ENCODE measurements at regions not wholly inside any gene's neighbourhood (a gene's known extent, or its start where the extent isn't known, plus 50 kb on each side); places are given as distances from the start of the nearest gene placed in this dataset.
"Not testable (repeated sequence)": the region's sequence is repeated elsewhere in the genome, so short reads cannot be mapped to it uniquely, and the experiment has no call there.

DNA sequence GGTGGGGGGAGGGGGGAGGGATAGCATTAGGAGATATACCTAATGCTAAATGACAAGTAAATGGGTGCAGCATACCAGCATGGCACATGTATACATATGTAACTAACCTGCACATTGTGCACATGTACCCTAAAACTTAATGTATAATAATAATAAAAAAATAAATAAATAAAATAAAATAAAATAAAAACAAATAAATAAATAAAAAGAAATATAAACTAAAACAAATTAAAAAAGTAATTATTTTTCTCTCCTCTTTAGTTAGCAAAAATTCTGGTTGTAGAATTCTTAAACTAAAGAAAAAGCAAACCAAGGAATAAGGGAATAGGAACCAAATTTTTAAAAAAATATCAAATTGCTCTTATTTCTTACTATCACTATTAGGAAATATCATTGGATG is 267.3 kb downstream of the CCER1 start:
- not testable (repeated sequence) for H3K4me1 Mint-ChIP-seq, H3K4me3 Mint-ChIP-seq, H3K36me3 Mint-ChIP-seq, H3K27ac Mint-ChIP-seq, H3K27me3 Mint-ChIP-seq, H3K9me3 Mint-ChIP-seq

DNA sequence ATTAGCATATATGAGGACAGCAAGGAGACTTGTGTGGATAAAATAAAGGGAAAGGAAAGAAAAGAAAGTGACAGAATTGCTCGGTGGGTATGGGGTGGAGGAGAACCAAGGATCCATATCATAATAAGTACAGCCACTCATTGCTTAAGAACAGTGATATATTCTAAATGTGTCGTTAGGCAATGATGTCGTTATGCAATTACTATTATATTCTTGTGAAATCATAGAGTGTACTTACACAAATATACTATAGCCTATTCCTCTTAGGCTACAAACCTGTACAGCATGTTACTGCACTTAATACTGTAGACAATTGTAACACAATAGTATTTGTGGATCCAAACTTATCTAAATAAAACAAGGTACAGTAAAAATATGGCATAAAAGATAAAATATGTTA is 271.1 kb downstream of the CCER1 start:
- no peaks in the 10 kb centered on the region for H3K36me3 Mint-ChIP-seq
- no peaks in the 10 kb centered on the region for H3K27me3 Mint-ChIP-seq
- H3K9me3 Mint-ChIP-seq = peaks cover 0 to 5% (median 1%) of the 10 kb centered on the region in 3 donors
- H3K4me1 Mint-ChIP-seq = no peaks in the 10 kb centered on the region
- no peak overlapping the region for H3K4me3 Mint-ChIP-seq
- no peak overlapping the region for H3K27ac Mint-ChIP-seq

DNA sequence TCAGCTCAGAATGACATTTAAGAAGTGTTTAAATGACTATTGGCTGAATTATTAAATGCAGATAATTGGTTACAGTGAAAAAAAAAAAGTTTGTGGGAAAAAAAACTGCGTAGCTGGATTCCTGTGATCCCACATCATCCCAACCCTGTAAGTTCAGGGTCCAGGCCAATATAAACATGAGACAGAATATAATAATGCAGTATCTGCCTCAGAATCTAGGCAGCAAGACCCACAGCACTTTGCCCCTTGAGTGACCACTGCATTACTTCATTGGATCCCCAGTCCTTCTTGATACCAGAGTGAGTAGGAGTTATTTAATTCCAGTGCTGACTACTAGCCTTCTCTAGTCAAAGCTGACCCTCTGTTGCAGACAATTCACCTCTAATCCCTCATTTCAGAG is 272.6 kb downstream of the CCER1 start:
- no peaks in the 10 kb centered on the region for H3K4me1 Mint-ChIP-seq
- H3K4me3 Mint-ChIP-seq = no peak overlapping the region
- no peak overlapping the region for H3K27ac Mint-ChIP-seq
- H3K27me3 Mint-ChIP-seq = no peaks in the 10 kb centered on the region
- H3K9me3 Mint-ChIP-seq = peaks cover 0 to 5% (median 1%) of the 10 kb centered on the region in 3 donors
- no peaks in the 10 kb centered on the region for H3K36me3 Mint-ChIP-seq

DNA sequence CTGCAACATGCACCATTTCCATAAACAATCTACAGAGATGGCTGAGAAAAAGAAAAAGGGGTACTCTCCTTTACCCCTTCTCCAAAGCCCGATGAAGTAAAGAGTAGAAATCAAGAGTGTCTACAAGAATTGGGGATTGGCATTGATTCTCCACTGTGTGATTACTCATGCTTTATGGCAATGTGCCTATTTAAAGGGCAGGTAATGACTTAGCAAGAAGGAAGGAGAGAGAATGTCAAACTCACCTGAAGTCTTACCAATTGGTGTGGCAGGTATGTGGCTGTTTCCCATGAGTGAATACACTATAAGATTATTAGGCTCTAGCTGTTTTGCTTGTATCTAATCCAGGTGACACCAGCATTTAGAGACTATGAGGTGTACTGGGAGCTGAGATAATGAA is 275.3 kb downstream of the CCER1 start:
- Mint-ChIP-seq H3K9me3 (peaks cover 0 to 1% (median 0%) of the 10 kb centered on the region in 3 donors), H3K27ac (no peak overlapping the region), H3K27me3 (no peaks in the 10 kb centered on the region), H3K36me3 (no peaks in the 10 kb centered on the region), H3K4me1 (no peaks in the 10 kb centered on the region), H3K4me3 (no peak overlapping the region)

DNA sequence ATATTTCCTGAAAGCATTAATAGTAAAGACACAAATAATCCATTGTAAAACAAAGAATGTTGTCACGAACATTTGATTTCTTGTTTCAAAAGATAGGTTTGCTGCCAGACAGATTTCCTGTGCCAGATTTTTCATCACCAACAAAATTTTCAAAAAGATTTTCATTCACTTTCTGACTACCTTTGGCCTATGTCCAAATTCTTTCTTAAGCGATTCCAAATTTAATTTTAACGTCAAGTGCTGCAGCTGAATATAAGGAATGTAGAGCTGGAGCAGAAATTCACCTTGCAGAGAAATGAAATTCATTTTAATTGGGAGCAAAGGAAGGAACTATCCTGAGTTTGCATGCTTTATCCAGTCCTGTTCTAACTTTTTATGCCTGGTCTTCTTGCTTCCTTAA is 277.4 kb downstream of the CCER1 start:
- Mint-ChIP-seq H3K27ac (no peak overlapping the region), H3K27me3 (peaks cover 2% of the 10 kb centered on the region), H3K9me3 (no peaks in the 10 kb centered on the region), H3K4me3 (no peak overlapping the region), H3K36me3 (no peaks in the 10 kb centered on the region), H3K4me1 (no peaks in the 10 kb centered on the region)

DNA sequence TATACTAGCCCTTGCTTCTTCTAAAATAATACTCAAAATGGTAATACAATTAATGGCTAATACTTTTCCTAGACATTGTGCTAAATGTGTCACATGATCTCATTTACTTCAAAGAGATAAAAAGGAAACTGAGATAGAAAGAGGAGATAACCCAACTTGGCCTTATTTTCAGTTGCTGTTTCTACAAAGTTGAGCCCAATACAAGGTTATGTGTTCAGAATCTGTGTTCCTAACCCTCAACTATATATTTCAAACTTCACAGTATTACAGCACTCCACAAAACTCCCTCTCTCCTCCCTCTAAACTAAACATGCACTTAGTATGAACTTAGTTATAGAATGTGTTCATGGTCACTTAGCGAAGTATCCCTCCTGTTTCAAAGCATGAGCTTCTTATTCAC is 277.9 kb downstream of the CCER1 start:
- H3K36me3 Mint-ChIP-seq = no peaks in the 10 kb centered on the region
- H3K27me3 Mint-ChIP-seq = peaks cover 2% of the 10 kb centered on the region
- no peak overlapping the region for H3K4me3 Mint-ChIP-seq
- no peaks in the 10 kb centered on the region for H3K4me1 Mint-ChIP-seq
- H3K27ac Mint-ChIP-seq = no peak overlapping the region
- no peaks in the 10 kb centered on the region for H3K9me3 Mint-ChIP-seq

DNA sequence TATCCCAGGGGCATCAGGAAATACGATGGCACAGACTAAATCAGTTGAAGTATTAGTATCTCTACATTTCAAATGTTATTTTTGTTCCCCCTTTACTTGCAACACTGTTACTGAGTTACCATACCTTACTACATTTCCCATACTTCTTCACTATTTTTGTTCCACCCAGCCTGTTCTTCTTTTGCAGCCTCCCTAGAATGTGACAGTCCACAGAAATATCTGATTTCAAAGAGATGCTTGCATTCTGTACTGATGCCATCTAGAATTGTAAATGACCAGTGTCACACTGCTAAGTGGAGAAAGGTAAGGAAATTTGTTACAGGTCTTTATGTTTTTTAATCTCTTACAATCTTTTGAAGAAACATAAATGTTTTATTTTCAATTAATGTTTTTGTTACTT is 279.9 kb downstream of the CCER1 start:
- Mint-ChIP-seq H3K4me1 (no peaks in the 10 kb centered on the region), H3K4me3 (no peak overlapping the region), H3K27me3 (peaks cover 2% of the 10 kb centered on the region), H3K9me3 (no peaks in the 10 kb centered on the region), H3K36me3 (no peaks in the 10 kb centered on the region), H3K27ac (no peak overlapping the region)

DNA sequence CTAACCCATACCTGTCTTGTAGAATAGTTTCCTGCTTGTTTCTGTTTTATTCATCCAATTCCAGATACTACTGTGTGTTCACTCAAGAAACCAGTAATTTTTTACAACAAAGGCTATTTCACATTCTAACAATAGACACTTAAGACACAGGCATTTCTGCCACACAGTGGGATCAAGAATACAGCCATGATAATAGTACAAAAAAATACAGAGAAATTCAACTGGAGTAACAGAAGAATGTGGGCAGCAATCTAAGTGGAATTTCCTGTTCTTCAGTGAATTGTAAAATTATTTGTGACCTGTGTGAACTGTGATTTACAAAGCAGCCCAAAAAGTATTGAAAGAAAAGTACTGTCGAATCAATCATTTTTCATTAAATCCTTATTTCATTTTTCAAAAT is 282.9 kb downstream of the CCER1 start:
- Mint-ChIP-seq H3K4me3 (no peak overlapping the region), H3K27ac (no peak overlapping the region), H3K36me3 (no peaks in the 10 kb centered on the region), H3K27me3 (peaks cover 2% of the 10 kb centered on the region), H3K4me1 (no peaks in the 10 kb centered on the region), H3K9me3 (no peaks in the 10 kb centered on the region)

DNA sequence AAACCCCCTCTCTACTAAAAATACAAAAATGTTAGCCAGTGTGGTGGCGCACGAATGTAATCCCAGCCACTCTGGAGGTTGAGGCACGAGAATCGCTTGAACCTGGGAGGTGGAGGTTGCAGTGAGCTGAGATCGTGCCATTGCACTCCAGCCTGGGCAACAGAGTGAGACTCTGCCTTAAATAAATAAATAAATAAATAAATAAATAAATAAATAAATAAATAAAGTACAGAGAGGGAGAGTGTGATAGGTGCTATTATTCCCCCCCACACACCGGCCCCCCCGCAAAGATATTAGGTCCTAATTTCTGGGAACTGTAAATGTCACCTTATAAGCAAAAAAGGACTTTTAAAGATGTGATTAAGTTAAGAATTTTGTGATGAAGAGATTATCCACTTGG is 291.0 kb downstream of the CCER1 start:
- not testable (repeated sequence) for H3K27me3 Mint-ChIP-seq, H3K4me1 Mint-ChIP-seq, H3K36me3 Mint-ChIP-seq, H3K9me3 Mint-ChIP-seq, H3K4me3 Mint-ChIP-seq, H3K27ac Mint-ChIP-seq

DNA sequence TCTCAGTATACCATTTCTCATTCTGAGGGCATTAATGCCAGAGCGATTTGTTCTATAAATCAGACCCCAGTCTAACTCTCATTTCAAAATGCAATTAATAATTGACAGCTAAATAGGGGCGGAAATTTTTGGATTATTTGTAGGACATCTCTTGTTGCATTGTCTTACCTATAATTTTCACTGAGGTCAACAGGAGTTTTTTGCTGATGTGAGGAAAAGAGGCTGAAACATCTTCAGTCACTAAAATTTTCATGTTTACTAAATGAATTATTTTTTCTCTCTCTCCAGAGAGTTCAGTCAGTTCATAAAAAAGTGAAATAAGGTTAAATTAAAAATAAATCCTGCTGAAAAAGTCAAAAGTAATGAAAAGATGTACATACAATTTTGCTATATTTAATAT is 295.9 kb downstream of the CCER1 start:
- H3K27me3 Mint-ChIP-seq = no peaks in the 10 kb centered on the region
- no peaks in the 10 kb centered on the region for H3K9me3 Mint-ChIP-seq
- no peaks in the 10 kb centered on the region for H3K36me3 Mint-ChIP-seq
- H3K4me3 Mint-ChIP-seq = no peak overlapping the region
- H3K27ac Mint-ChIP-seq = no peak overlapping the region
- H3K4me1 Mint-ChIP-seq = no peaks in the 10 kb centered on the region

DNA sequence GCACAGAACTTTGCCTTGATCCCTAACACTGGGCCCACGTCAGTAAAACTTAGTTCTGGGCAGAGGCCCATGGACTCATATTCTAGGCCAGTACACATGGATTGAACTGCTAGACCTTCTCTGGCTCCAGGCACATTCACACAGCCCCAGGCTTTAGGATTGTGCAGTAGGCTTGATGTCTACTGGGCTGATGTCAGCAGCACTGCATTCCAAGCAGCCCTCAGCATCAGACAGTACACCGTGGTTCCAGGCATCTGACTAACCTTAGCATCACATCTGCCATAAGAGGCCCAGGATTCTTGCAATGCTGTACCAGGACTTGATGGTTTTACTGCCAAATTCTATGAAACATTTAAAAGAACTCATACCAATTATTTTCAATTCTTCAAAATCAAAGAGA is 301.9 kb downstream of the CCER1 start:
- Mint-ChIP-seq H3K27ac (no peak overlapping the region), H3K9me3 (peaks cover 0 to 3% (median 0%) of the 10 kb centered on the region in 3 donors), H3K4me1 (no peaks in the 10 kb centered on the region), H3K36me3 (no peaks in the 10 kb centered on the region), H3K4me3 (no peak overlapping the region), H3K27me3 (no peaks in the 10 kb centered on the region)

DNA sequence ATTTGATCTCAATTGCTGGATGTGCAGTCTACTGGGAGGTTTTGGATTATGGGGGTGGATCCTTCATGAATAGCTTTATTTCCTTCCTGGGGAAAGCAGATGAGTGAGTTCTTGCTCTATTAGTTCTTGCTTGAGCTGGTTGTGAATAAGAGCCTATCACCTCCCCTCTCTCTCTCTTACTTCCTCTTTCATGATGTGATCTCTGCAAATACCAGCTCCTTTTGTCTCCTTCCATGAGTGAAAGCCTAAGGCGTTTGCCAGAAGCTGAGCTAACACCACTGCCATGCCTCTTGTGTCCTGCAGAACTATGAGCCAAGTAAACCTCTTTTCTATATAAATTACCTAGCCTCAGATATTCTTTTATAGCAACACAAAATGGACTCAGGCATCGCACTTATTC is 302.7 kb downstream of the CCER1 start:
- no peaks in the 10 kb centered on the region for H3K36me3 Mint-ChIP-seq
- H3K4me1 Mint-ChIP-seq = no peaks in the 10 kb centered on the region
- H3K27ac Mint-ChIP-seq = no peak overlapping the region
- H3K27me3 Mint-ChIP-seq = no peaks in the 10 kb centered on the region
- no peak overlapping the region for H3K4me3 Mint-ChIP-seq
- peaks cover 0 to 3% (median 0%) of the 10 kb centered on the region in 3 donors for H3K9me3 Mint-ChIP-seq

DNA sequence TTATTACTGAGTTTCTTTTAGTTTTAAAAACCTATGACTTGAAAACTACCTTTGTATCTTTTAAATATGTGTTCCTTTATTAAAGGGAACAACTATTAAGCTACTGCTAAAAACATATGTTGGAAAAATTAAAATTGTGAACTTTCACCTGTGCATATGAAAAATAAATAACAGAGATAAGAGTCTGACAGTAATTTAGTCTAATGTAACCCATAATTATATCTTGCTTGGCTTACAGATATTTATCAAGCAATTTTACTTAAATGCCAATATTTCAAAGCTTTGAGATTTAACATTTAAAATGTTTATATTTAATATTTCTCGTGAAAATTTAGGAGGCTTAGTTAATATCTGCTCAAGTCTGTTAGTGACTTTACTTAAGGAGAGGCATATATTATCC is 309.8 kb downstream of the CCER1 start:
- no peak overlapping the region for H3K4me3 Mint-ChIP-seq
- H3K27ac Mint-ChIP-seq = no peak overlapping the region
- peaks cover 0 to 2% (median 0%) of the 10 kb centered on the region in 3 donors for H3K4me1 Mint-ChIP-seq
- no peaks in the 10 kb centered on the region for H3K36me3 Mint-ChIP-seq
- no peaks in the 10 kb centered on the region for H3K27me3 Mint-ChIP-seq
- peaks cover 0 to 3% (median 2%) of the 10 kb centered on the region in 3 donors for H3K9me3 Mint-ChIP-seq

DNA sequence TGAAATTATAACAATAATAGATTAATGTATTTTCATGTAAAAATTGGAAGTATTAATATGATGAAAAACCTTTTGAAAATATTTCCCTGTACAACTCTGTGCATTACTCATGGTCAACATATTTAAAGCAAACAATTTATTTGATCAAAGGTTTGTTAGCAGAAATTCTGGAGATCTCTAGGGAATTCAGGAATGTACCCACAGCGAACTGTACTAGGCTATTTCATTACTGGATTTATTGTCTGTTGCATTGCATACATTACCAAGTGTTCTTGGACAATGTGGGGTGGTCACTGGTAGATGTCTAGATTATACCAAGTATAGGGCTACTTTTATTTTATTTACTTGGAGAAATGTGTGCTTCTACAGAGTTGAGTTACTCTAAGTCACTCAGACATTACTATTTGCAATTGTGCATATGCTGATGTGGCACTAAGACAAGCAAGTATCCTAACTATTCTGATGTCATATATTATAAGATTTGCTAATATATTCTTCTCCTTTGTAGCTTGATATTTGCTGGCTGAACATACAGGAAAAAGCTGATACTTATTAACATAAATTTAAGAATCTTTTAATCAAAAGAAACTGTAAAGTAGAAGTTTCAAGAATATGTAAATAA is 323.3 kb downstream of the CCER1 start:
- Mint-ChIP-seq H3K9me3 (peaks cover 2 to 8% (median 4%) of the 10 kb centered on the region in 3 donors), H3K27ac (no peak overlapping the region), H3K36me3 (no peaks in the 10 kb centered on the region), H3K4me1 (no peaks in the 10 kb centered on the region), H3K4me3 (no peak overlapping the region), H3K27me3 (no peaks in the 10 kb centered on the region)

DNA sequence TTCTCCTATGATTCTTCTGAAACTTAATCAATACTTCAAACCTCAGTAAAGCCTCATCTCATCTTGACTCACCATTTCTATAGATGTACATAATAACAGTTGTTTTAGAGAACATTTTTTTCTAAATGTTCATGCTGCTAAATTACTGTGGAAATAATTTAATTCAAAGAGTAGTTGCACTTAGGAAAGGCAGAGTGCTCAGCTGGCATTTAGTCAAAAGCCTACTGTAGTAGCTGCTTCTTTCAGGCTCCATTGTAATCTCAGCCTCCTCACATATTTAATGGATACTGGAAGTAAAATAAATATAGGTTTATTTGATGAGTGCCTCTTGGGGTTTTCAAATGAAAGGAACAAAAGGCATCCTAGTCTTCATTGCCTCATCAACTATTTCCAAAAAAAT is 325.0 kb downstream of the CCER1 start:
- H3K4me1 Mint-ChIP-seq = no peaks in the 10 kb centered on the region
- no peak overlapping the region for H3K4me3 Mint-ChIP-seq
- H3K9me3 Mint-ChIP-seq = peaks cover 2 to 8% (median 4%) of the 10 kb centered on the region in 3 donors
- H3K36me3 Mint-ChIP-seq = no peaks in the 10 kb centered on the region
- no peak overlapping the region for H3K27ac Mint-ChIP-seq
- H3K27me3 Mint-ChIP-seq = no peaks in the 10 kb centered on the region

DNA sequence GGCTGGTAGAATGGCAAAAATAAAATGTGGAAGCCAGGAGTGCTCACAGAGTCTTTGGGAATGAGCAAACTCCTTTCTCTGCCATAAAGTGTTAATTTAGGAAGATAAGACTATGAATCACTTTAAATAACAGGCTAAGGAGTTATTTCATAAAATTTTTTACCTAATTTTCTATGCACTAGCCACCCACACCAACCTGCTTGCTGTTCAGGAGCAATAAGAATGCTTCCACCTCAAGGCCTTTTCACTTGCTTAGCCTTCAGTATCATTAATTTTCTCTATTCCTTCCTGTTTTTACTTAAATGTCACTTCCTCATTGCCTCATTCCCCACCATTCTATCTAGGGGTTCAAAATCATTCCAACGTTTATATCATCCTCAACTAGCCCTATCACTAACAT is 326.8 kb downstream of the CCER1 start:
- peaks cover 0 to 2% (median 1%) of the 10 kb centered on the region in 3 donors for H3K9me3 Mint-ChIP-seq
- H3K27me3 Mint-ChIP-seq = no peaks in the 10 kb centered on the region
- H3K27ac Mint-ChIP-seq = no peak overlapping the region
- H3K4me1 Mint-ChIP-seq = no peaks in the 10 kb centered on the region
- no peak overlapping the region for H3K4me3 Mint-ChIP-seq
- H3K36me3 Mint-ChIP-seq = no peaks in the 10 kb centered on the region

Measured in IgD-negative memory B cell (primary cell).